ENCODE measurements at regions not wholly inside any gene's neighbourhood (a gene's known extent, or its start where the extent isn't known, plus 50 kb on each side); places are given as distances from the start of the nearest gene placed in this dataset.

- TF ChIP-seq POLR2A (IDR thresholded peaks at IDR 0.05; ENCODE audit: low read depth, low read length) (no peak), POLR2AphosphoS5 (IDR thresholded peaks at IDR 0.05; ENCODE audit: low read depth, low read length) (no peak)
Observed at GRCh38 chr2:62303788-62304187, 107.9 kb downstream of the B3GNT2 start.
